Trophoblast cell (in vitro differentiated cells and primary cell): ENCODE measurements at regions not wholly inside any gene's neighbourhood (a gene's known extent, or its start where the extent isn't known, plus 50 kb on each side); places are given as distances from the start of the nearest gene placed in this dataset.

Experiments used
- DNase-seq, 2 donors: peaks; one replicate each; pipeline ENCODE4 v3.0.0-alpha.2; 2016
- H2AFZ ChIP-seq: 2 replicates; pipeline ENCODE4 v1.6.1; 2013; ENCODE audit warnings: low read length, moderate library complexity, mild to moderate bottlenecking; ENCODE audit not compliant: insufficient read depth, poor library complexity
- H2AK5ac ChIP-seq: 2 replicates; pipeline ENCODE4 v1.6.1; 2013; ENCODE audit warnings: mild to moderate bottlenecking, low read length
- H2BK120ac ChIP-seq: 2 replicates; pipeline ENCODE4 v1.6.1; 2013; ENCODE audit warnings: low read length, mild to moderate bottlenecking, moderate library complexity; ENCODE audit not compliant: insufficient read depth, poor library complexity
- H2BK12ac ChIP-seq: 2 replicates; pipeline ENCODE4 v1.6.1; 2013; ENCODE audit warnings: mild to moderate bottlenecking, low read length, moderate library complexity
- H2BK5ac ChIP-seq: 2 replicates; pipeline ENCODE4 v1.6.1; 2013; ENCODE audit warnings: low read length, low read depth, moderate library complexity, mild to moderate bottlenecking; ENCODE audit not compliant: poor library complexity
- H3K14ac ChIP-seq: 2 replicates; pipeline ENCODE4 v1.6.1; 2013; ENCODE audit warnings: mild to moderate bottlenecking, low read length
- H3K18ac ChIP-seq: 2 replicates; pipeline ENCODE4 v1.6.1; 2013; ENCODE audit warnings: mild to moderate bottlenecking, low read length
- H3K23ac ChIP-seq: 2 replicates; pipeline ENCODE4 v1.6.1; 2013; ENCODE audit warnings: low read length
- H3K27ac ChIP-seq: 2 replicates; pipeline ENCODE4 v1.5.1; 2013; ENCODE audit warnings: low read depth, mild to moderate bottlenecking, inconsistent platforms, low read length, moderate library complexity
- H3K27me3 ChIP-seq: 2 replicates; pipeline ENCODE4 v1.6.1; 2013; ENCODE audit warnings: inconsistent platforms, mild to moderate bottlenecking, low read length, moderate library complexity; ENCODE audit not compliant: insufficient read depth
- H3K36me3 ChIP-seq, 2 experiments: 1 replicate in 1 of 2; 2 replicates in 1 of 2; pipeline ENCODE4 v1.6.1; 2013; ENCODE audit warnings: low read length in 2 of 2, mild to moderate bottlenecking in 2 of 2, moderate library complexity in 1 of 2; ENCODE audit not compliant: insufficient read depth in 2 of 2, control insufficient read depth in 1 of 2
- H3K4ac ChIP-seq: 2 replicates; pipeline ENCODE4 v1.6.1; 2013; ENCODE audit warnings: low read depth, mild to moderate bottlenecking, low read length, moderate library complexity
- H3K4me1 ChIP-seq, 2 experiments: 1 replicate in 1 of 2; 2 replicates in 1 of 2; pipeline ENCODE4 v1.6.1; 2013; ENCODE audit warnings: low read length in 2 of 2, mild to moderate bottlenecking in 2 of 2, moderate library complexity in 1 of 2; ENCODE audit not compliant: insufficient read depth in 2 of 2, control insufficient read depth in 1 of 2
- H3K4me2 ChIP-seq: 2 replicates; pipeline ENCODE4 v1.6.1; 2013; ENCODE audit warnings: inconsistent platforms, mild to moderate bottlenecking, low read length, moderate library complexity
- H3K4me3 ChIP-seq: 2 replicates; pipeline ENCODE4 v1.5.1; 2013; ENCODE audit warnings: mild to moderate bottlenecking, low read depth, low read length, inconsistent platforms
- H3K79me1 ChIP-seq: one replicate; pipeline ENCODE4 v1.6.1; 2013; ENCODE audit warnings: low read length
- H3K79me2 ChIP-seq: 2 replicates; pipeline ENCODE4 v1.6.1; 2013; ENCODE audit warnings: low read length, mild to moderate bottlenecking; ENCODE audit not compliant: control insufficient read depth, insufficient read depth, poor library complexity
- H3K9ac ChIP-seq: 2 replicates; pipeline ENCODE4 v1.6.1; 2013; ENCODE audit warnings: mild to moderate bottlenecking, low read length
- H3K9me3 ChIP-seq: 2 replicates; pipeline ENCODE4 v1.6.1; 2013; ENCODE audit warnings: low read depth, mild to moderate bottlenecking, control low read depth, inconsistent platforms, low read length; ENCODE audit not compliant: insufficient read depth
- H4K12ac ChIP-seq: 2 replicates; pipeline ENCODE4 v1.6.1; 2013; ENCODE audit warnings: low read depth, mild to moderate bottlenecking, low read length, moderate library complexity
- H4K8ac ChIP-seq: 2 replicates; pipeline ENCODE4 v1.6.1; 2013; ENCODE audit warnings: low read depth, mild to moderate bottlenecking, low read length, moderate library complexity
- H4K91ac ChIP-seq: one replicate; pipeline ENCODE4 v1.6.1; 2013; ENCODE audit warnings: low read depth, mild to moderate bottlenecking, low read length, moderate library complexity
- WGBS: extraction: QIAGEN DNeasy Blood & Tissue Kit; methylation state at CpG from one replicate; pipeline ENCODE4 v1.1.7; 2013; ENCODE audit warnings: missing lambda C conversion rate; ENCODE audit not compliant: insufficient read length, insufficient coverage; ENCODE audit errors: extremely low coverage; 5-methylcytosine and 5-hydroxymethylcytosine counted together

GRCh38 chr6:48859562-48860123, 603.4 kb downstream of the MMUT start:
- no peaks in the 10 kb centered on the region for H3K4me1 ChIP-seq
- H3K14ac ChIP-seq = no peak overlapping the region
- no peak for DNase-seq
- H3K18ac ChIP-seq = no peak overlapping the region
- no peak overlapping the region for H3K9ac ChIP-seq
- H4K12ac ChIP-seq = no peak overlapping the region
- H3K23ac ChIP-seq = no peak overlapping the region
- no peaks in the 10 kb centered on the region for H3K79me1 ChIP-seq
- no peak overlapping the region for H2BK120ac ChIP-seq
- no peak overlapping the region for H2AFZ ChIP-seq
- H2AK5ac ChIP-seq = no peak overlapping the region
- no peak overlapping the region for H3K4me3 ChIP-seq
- H3K27me3 ChIP-seq = no peaks in the 10 kb centered on the region
- no peak overlapping the region for H2BK12ac ChIP-seq
- H4K8ac ChIP-seq = no peak overlapping the region
- no peak overlapping the region for H2BK5ac ChIP-seq
- H3K4ac ChIP-seq = no peak overlapping the region
- no peak overlapping the region for H3K27ac ChIP-seq
- no CpG with 5 or more reads among the region's 2 CpGs for WGBS
- peaks cover 1% of the 10 kb centered on the region for H3K9me3 ChIP-seq
- H3K4me2 ChIP-seq = no peak overlapping the region
- H3K79me2 ChIP-seq = no peaks in the 10 kb centered on the region
- H4K91ac ChIP-seq = no peak overlapping the region
- no peaks in the 10 kb centered on the region for H3K36me3 ChIP-seq

GRCh38 chr6:48845219-48845618, 617.8 kb downstream of the MMUT start:
- H3K79me1 ChIP-seq = no peaks in the 10 kb centered on the region
- no peak overlapping the region for H3K18ac ChIP-seq
- no peak overlapping the region for H2AK5ac ChIP-seq
- H3K9me3 ChIP-seq = peaks cover 6% of the 10 kb centered on the region
- H2BK12ac ChIP-seq = no peak overlapping the region
- H3K4me1 ChIP-seq = no peaks in the 10 kb centered on the region
- no peak overlapping the region for H3K27ac ChIP-seq
- no peak overlapping the region for H3K4ac ChIP-seq
- no peak overlapping the region for H4K8ac ChIP-seq
- no peak overlapping the region for H2BK5ac ChIP-seq
- no peak overlapping the region for H3K4me3 ChIP-seq
- no peak overlapping the region for H2BK120ac ChIP-seq
- H4K12ac ChIP-seq = no peak overlapping the region
- no peak overlapping the region for H2AFZ ChIP-seq
- H4K91ac ChIP-seq = no peak overlapping the region
- no CpG with 5 or more reads among the region's 3 CpGs for WGBS
- no peak overlapping the region for H3K4me2 ChIP-seq
- no peaks in the 10 kb centered on the region for H3K79me2 ChIP-seq
- DNase-seq = no peak
- no peaks in the 10 kb centered on the region for H3K27me3 ChIP-seq
- no peaks in the 10 kb centered on the region for H3K36me3 ChIP-seq
- no peak overlapping the region for H3K14ac ChIP-seq
- no peak overlapping the region for H3K9ac ChIP-seq
- no peak overlapping the region for H3K23ac ChIP-seq

GRCh38 chr6:48844696-48845095, 618.4 kb downstream of the MMUT start:
- Histone ChIP-seq H3K79me1 (no peaks in the 10 kb centered on the region), H3K18ac (no peak overlapping the region), H3K4me2 (no peak overlapping the region), H3K27ac (no peak overlapping the region), H2BK5ac (no peak overlapping the region), H3K79me2 (no peaks in the 10 kb centered on the region), H2AK5ac (no peak overlapping the region), H2BK120ac (no peak overlapping the region), H3K4me1 (no peaks in the 10 kb centered on the region), H4K12ac (no peak overlapping the region), H3K14ac (no peak overlapping the region), H3K36me3 (no peaks in the 10 kb centered on the region), H3K9ac (no peak overlapping the region), H3K4me3 (no peak overlapping the region), H3K4ac (no peak overlapping the region), H4K8ac (no peak overlapping the region), H3K23ac (no peak overlapping the region), H4K91ac (no peak overlapping the region), H2AFZ (no peak overlapping the region), H3K9me3 (peaks cover 6% of the 10 kb centered on the region), H3K27me3 (no peaks in the 10 kb centered on the region), H2BK12ac (no peak overlapping the region)
- no peak for DNase-seq
- WGBS = no CpG with 5 or more reads among the region's 2 CpGs

- Histone ChIP-seq H3K4me1 (no peaks in the 10 kb centered on the region), H3K23ac (no peak overlapping the region), H3K79me1 (no peaks in the 10 kb centered on the region), H2BK5ac (no peak overlapping the region), H3K9ac (no peak overlapping the region), H4K12ac (no peak overlapping the region), H3K36me3 (no peaks in the 10 kb centered on the region), H3K27me3 (no peaks in the 10 kb centered on the region), H2BK120ac (no peak overlapping the region), H3K79me2 (no peaks in the 10 kb centered on the region), H3K27ac (no peak overlapping the region), H2BK12ac (no peak overlapping the region), H3K4me2 (no peak overlapping the region), H4K91ac (no peak overlapping the region), H3K18ac (no peak overlapping the region), H2AFZ (no peak overlapping the region), H2AK5ac (no peak overlapping the region), H4K8ac (no peak overlapping the region), H3K9me3 (peaks cover 6% of the 10 kb centered on the region), H3K4me3 (no peak overlapping the region), H3K14ac (no peak overlapping the region), H3K4ac (no peak overlapping the region)
- no CpG with 5 or more reads among the region's 1 CpG for WGBS
- DNase-seq = no peak
These were observed 622.2 kb downstream of the MMUT start for GRCh38 chr6:48840896-48841295.
